ENCODE measurements at regions not wholly inside any gene's neighbourhood (a gene's known extent, or its start where the extent isn't known, plus 50 kb on each side); places are given as distances from the start of the nearest gene placed in this dataset.
"Not testable (repeated sequence)": the region's sequence is repeated elsewhere in the genome, so short reads cannot be mapped to it uniquely, and the experiment has no call there.

DNA sequence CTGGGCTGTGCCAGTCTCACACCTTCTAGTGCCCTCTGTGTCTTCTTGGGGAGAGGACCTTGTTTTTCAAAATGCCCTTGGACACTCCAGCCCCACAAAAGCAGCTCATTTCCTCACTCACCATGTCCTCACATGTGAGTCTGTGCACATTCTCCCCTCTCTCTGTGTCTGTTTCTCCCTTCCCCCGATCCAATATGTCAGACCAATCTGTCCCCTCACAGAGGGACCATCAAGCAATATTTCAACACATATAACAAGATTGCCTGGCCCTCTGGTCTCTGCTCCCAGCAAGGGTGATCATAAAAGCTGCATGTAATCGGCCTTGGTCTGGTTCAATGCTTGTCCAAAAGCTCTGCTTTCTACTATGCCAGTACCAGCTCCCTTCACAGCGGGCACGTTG lies 261.2 kb downstream of the MATN1 start:
- H3K27ac ChIP-seq (ENCODE audit: low read length), result no peak overlapping the region
- no peak for DNase-seq (ENCODE audit: low read depth, low spot score)
- no peaks in the 10 kb centered on the region for H3K27me3 ChIP-seq (ENCODE audit: control insufficient read depth, insufficient read depth, low read length)
- no peaks in the 10 kb centered on the region for H3K36me3 ChIP-seq (ENCODE audit: control insufficient read depth, insufficient read depth, low read length)
- H3K9me3 ChIP-seq (ENCODE audit: control insufficient read depth, insufficient read depth, low read length), result no peaks in the 10 kb centered on the region
- H3K4me3 ChIP-seq (ENCODE audit: low read length), result no peak overlapping the region
- H3K4me1 ChIP-seq (ENCODE audit: control insufficient read depth, insufficient read depth, low read length), result no peaks in the 10 kb centered on the region
- WGBS (ENCODE audit: insufficient coverage, insufficient read length), result no CpG with 5 or more reads among the region's 4 CpGs

- no peaks in the 10 kb centered on the region for H3K4me1 ChIP-seq (ENCODE audit: control insufficient read depth, insufficient read depth, low read length)
- no peaks in the 10 kb centered on the region for H3K9me3 ChIP-seq (ENCODE audit: control insufficient read depth, insufficient read depth, low read length)
- no peaks in the 10 kb centered on the region for H3K27me3 ChIP-seq (ENCODE audit: control insufficient read depth, insufficient read depth, low read length)
- no peaks in the 10 kb centered on the region for H3K36me3 ChIP-seq (ENCODE audit: control insufficient read depth, insufficient read depth, low read length)
- DNase-seq (ENCODE audit: low read depth, low spot score), result no peak
- H3K27ac ChIP-seq (ENCODE audit: low read length), result no peak overlapping the region
- H3K4me3 ChIP-seq (ENCODE audit: low read length), result no peak overlapping the region
Measured at GRCh38 chr1:30461640-30462039, 261.7 kb downstream of the MATN1 start.

- no peak overlapping the region for H3K27ac ChIP-seq (ENCODE audit: low read length)
- no CpG with 5 or more reads among the region's 1 CpG for WGBS (ENCODE audit: insufficient coverage, insufficient read length)
- no peaks in the 10 kb centered on the region for H3K4me1 ChIP-seq (ENCODE audit: control insufficient read depth, insufficient read depth, low read length)
- H3K9me3 ChIP-seq (ENCODE audit: control insufficient read depth, insufficient read depth, low read length), result no peaks in the 10 kb centered on the region
- DNase-seq (ENCODE audit: low read depth, low spot score), result no peak
- H3K27me3 ChIP-seq (ENCODE audit: control insufficient read depth, insufficient read depth, low read length), result no peaks in the 10 kb centered on the region
- no peak overlapping the region for H3K4me3 ChIP-seq (ENCODE audit: low read length)
- no peaks in the 10 kb centered on the region for H3K36me3 ChIP-seq (ENCODE audit: control insufficient read depth, insufficient read depth, low read length)
Measured at GRCh38 chr1:30460661-30461060, 262.7 kb downstream of the MATN1 start.

DNA sequence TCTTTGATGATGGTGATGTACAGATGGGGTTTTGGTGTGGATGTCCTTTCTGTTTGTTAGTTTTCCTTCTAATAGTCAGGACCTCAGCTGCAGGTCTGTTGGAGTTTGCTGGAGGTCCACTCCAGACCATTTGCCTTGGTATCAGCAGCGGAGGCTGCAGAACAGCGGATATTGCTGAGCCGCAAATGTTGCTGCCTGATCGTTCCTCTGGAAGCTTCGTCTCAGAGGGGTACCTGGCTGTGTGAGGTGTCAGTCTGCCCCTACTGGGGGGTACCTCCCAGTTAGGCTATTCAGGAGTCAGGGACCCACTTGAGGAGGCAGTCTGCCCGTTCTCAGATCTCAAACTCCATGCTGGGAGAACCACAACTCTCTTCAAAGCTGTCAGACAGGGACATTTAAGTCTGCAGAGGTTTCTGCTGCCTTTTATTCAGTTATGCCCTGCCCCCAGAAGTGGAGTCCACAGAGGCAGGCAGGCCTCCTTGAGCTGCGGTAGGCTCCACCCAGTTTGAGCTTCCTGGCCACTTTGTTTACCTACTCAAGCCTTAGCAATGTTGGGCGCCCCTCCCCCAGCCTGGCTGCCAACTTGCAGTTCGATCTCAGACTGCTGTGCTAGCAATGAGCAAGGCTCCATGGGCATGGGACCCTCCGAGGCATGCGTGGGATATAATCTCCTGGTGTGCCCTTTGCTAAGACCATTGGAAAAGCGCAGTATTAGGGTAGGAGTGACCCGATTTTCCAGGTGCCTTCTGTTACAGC lies 264.5 kb downstream of the MATN1 start:
- H3K4me3 ChIP-seq (ENCODE audit: low read length); H3K27ac ChIP-seq (ENCODE audit: low read length); H3K27me3 ChIP-seq (ENCODE audit: control insufficient read depth, insufficient read depth, low read length); H3K36me3 ChIP-seq (ENCODE audit: control insufficient read depth, insufficient read depth, low read length); H3K9me3 ChIP-seq (ENCODE audit: control insufficient read depth, insufficient read depth, low read length); H3K4me1 ChIP-seq (ENCODE audit: control insufficient read depth, insufficient read depth, low read length); DNase-seq (ENCODE audit: low read depth, low spot score): not testable (repeated sequence)
- no CpG with 5 or more reads among the region's 13 CpGs for WGBS (ENCODE audit: insufficient coverage, insufficient read length)

DNA sequence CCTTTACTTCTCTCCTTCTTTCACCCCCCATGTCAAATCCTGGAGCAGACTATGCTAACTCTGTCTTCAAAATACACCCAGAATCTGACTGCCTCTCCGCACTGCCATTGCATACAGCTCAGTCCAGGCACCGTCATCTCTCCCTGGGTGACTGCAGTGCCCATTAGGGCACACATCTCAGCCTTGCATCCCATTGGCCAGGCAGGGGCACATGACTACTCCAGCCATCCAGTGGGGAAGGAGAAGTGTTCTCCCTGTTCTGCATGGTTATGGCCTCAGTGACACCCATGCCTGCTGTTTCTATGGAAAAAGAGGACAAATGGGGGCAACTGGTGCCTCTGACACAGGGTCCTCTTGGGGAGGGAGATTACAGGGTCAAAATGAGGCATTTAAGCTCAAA lies 270.5 kb downstream of the MATN1 start:
- Histone ChIP-seq H3K27ac (ENCODE audit: low read length) (no peak overlapping the region), H3K36me3 (ENCODE audit: control insufficient read depth, insufficient read depth, low read length) (no peaks in the 10 kb centered on the region), H3K9me3 (ENCODE audit: control insufficient read depth, insufficient read depth, low read length) (no peaks in the 10 kb centered on the region), H3K4me1 (ENCODE audit: control insufficient read depth, insufficient read depth, low read length) (no peaks in the 10 kb centered on the region), H3K27me3 (ENCODE audit: control insufficient read depth, insufficient read depth, low read length) (no peaks in the 10 kb centered on the region), H3K4me3 (ENCODE audit: low read length) (no peak overlapping the region)
- no CpG with 5 or more reads among the region's 2 CpGs for WGBS (ENCODE audit: insufficient coverage, insufficient read length)
- no peak for DNase-seq (ENCODE audit: low read depth, low spot score)

- Histone ChIP-seq H3K36me3 (ENCODE audit: control insufficient read depth, insufficient read depth, low read length) (no peaks in the 10 kb centered on the region), H3K27ac (ENCODE audit: low read length) (no peak overlapping the region), H3K9me3 (ENCODE audit: control insufficient read depth, insufficient read depth, low read length) (no peaks in the 10 kb centered on the region), H3K4me1 (ENCODE audit: control insufficient read depth, insufficient read depth, low read length) (no peaks in the 10 kb centered on the region), H3K4me3 (ENCODE audit: low read length) (no peak overlapping the region), H3K27me3 (ENCODE audit: control insufficient read depth, insufficient read depth, low read length) (no peaks in the 10 kb centered on the region)
- WGBS (ENCODE audit: insufficient coverage, insufficient read length), result no CpG with 5 or more reads among the region's 2 CpGs
- no peak for DNase-seq (ENCODE audit: low read depth, low spot score)
Measured at GRCh38 chr1:30452170-30452569, 271.2 kb downstream of the MATN1 start.

- Histone ChIP-seq H3K27me3 (ENCODE audit: control insufficient read depth, insufficient read depth, low read length) (no peaks in the 10 kb centered on the region), H3K36me3 (ENCODE audit: control insufficient read depth, insufficient read depth, low read length) (no peaks in the 10 kb centered on the region), H3K4me1 (ENCODE audit: control insufficient read depth, insufficient read depth, low read length) (no peaks in the 10 kb centered on the region), H3K9me3 (ENCODE audit: control insufficient read depth, insufficient read depth, low read length) (no peaks in the 10 kb centered on the region), H3K27ac (ENCODE audit: low read length) (no peak overlapping the region), H3K4me3 (ENCODE audit: low read length) (no peak overlapping the region)
- WGBS (ENCODE audit: insufficient coverage, insufficient read length), result no CpG with 5 or more reads among the region's 14 CpGs
- DNase-seq (ENCODE audit: low read depth, low spot score), result no peak
Measured at GRCh38 chr1:30451532-30452125, 271.8 kb downstream of the MATN1 start.

DNA sequence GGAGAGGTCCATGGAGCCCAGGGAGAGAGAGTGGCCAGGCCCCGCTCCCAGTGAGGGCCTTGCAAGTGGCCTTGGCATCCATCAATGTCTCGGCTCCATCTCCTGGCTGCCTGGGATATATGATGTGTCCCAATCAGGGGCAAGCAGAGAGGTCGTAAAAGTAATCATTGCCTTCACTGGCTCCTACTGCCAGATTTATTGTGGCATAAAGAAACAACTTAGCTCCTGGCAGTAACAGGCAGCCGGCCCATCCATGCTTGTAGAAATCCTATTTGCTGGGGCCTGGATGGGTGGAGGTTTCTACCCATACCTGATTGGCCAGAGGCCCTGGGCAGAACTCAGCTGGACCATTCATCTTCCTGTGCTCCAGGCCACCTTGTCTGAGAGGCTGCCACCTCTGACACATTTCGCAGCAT lies 272.6 kb downstream of the MATN1 start:
- no peak for DNase-seq (ENCODE audit: low read depth, low spot score)
- Histone ChIP-seq H3K27ac (ENCODE audit: low read length) (no peak overlapping the region), H3K36me3 (ENCODE audit: control insufficient read depth, insufficient read depth, low read length) (no peaks in the 10 kb centered on the region), H3K4me3 (ENCODE audit: low read length) (no peak overlapping the region), H3K27me3 (ENCODE audit: control insufficient read depth, insufficient read depth, low read length) (no peaks in the 10 kb centered on the region), H3K9me3 (ENCODE audit: control insufficient read depth, insufficient read depth, low read length) (no peaks in the 10 kb centered on the region), H3K4me1 (ENCODE audit: control insufficient read depth, insufficient read depth, low read length) (no peaks in the 10 kb centered on the region)
- no CpG with 5 or more reads among the region's 5 CpGs for WGBS (ENCODE audit: insufficient coverage, insufficient read length)

GRCh38 chr1:30450148-30450817 lies 273.1 kb downstream of the MATN1 start:
- no peak overlapping the region for H3K27ac ChIP-seq (ENCODE audit: low read length)
- H3K9me3 ChIP-seq (ENCODE audit: control insufficient read depth, insufficient read depth, low read length), result no peaks in the 10 kb centered on the region
- WGBS (ENCODE audit: insufficient coverage, insufficient read length), result no CpG with 5 or more reads among the region's 7 CpGs
- no peaks in the 10 kb centered on the region for H3K27me3 ChIP-seq (ENCODE audit: control insufficient read depth, insufficient read depth, low read length)
- H3K4me1 ChIP-seq (ENCODE audit: control insufficient read depth, insufficient read depth, low read length), result no peaks in the 10 kb centered on the region
- no peak for DNase-seq (ENCODE audit: low read depth, low spot score)
- no peaks in the 10 kb centered on the region for H3K36me3 ChIP-seq (ENCODE audit: control insufficient read depth, insufficient read depth, low read length)
- no peak overlapping the region for H3K4me3 ChIP-seq (ENCODE audit: low read length)

- no peaks in the 10 kb centered on the region for H3K9me3 ChIP-seq (ENCODE audit: control insufficient read depth, insufficient read depth, low read length)
- H3K4me1 ChIP-seq (ENCODE audit: control insufficient read depth, insufficient read depth, low read length), result no peaks in the 10 kb centered on the region
- H3K27me3 ChIP-seq (ENCODE audit: control insufficient read depth, insufficient read depth, low read length), result no peaks in the 10 kb centered on the region
- no peak overlapping the region for H3K4me3 ChIP-seq (ENCODE audit: low read length)
- H3K27ac ChIP-seq (ENCODE audit: low read length), result no peak overlapping the region
- no CpG with 5 or more reads among the region's 4 CpGs for WGBS (ENCODE audit: insufficient coverage, insufficient read length)
- no peak for DNase-seq (ENCODE audit: low read depth, low spot score)
- no peaks in the 10 kb centered on the region for H3K36me3 ChIP-seq (ENCODE audit: control insufficient read depth, insufficient read depth, low read length)
Measured at GRCh38 chr1:30449428-30450147, 273.8 kb downstream of the MATN1 start.
